Ovary (tissue), 3 donors: ENCODE measurements at regions not wholly inside any gene's neighbourhood (a gene's known extent, or its start where the extent isn't known, plus 50 kb on each side); places are given as distances from the start of the nearest gene placed in this dataset.
"Not testable (repeated sequence)": the region's sequence is repeated elsewhere in the genome, so short reads cannot be mapped to it uniquely, and the experiment has no call there.

Source experiments
- POLR2A ChIP-seq: fragments of 450-650 bp; IDR thresholded peaks from one replicate; pipeline ENCODE4 v1.6.1; 2017; ENCODE audit warnings: antibody characterized with exemption, mild to moderate bottlenecking, moderate library complexity
- TF ChIP-seq, protein P1 (sequence below), 3 donors: fragments of 450-650 bp in 2 of 3; fragments of 200-600 bp in 1 of 3; IDR thresholded peaks; one replicate each; pipeline versions ENCODE4 v1.5.1 to v1.8.0; 2016 to 2022; ENCODE audit warnings: antibody characterized with exemption in 3 of 3, mild to moderate bottlenecking in 1 of 3
- donor health status: DM: no; HTN: no; CAD: no.

DNA sequence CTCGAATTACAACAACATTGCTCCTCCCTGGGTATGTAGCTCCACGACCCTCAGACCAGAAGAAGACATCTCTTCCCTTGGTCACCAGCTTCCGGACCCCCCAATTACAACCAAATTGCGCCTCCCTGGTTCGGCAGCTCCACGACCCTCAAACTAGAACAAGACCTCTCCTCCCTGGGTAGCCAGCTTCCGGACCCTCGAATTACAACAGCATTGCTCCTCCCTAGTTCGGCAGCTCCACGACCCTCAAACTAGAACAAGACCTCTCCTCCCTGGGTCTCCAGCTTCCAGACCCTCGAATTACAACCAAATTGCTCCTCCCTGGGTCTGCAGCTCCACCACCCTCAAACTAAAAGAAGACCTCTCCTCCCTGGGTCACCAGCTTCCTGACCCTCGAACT is 322.7 kb downstream of the PREX1 start:
- TF ChIP-seq, protein P1, sequence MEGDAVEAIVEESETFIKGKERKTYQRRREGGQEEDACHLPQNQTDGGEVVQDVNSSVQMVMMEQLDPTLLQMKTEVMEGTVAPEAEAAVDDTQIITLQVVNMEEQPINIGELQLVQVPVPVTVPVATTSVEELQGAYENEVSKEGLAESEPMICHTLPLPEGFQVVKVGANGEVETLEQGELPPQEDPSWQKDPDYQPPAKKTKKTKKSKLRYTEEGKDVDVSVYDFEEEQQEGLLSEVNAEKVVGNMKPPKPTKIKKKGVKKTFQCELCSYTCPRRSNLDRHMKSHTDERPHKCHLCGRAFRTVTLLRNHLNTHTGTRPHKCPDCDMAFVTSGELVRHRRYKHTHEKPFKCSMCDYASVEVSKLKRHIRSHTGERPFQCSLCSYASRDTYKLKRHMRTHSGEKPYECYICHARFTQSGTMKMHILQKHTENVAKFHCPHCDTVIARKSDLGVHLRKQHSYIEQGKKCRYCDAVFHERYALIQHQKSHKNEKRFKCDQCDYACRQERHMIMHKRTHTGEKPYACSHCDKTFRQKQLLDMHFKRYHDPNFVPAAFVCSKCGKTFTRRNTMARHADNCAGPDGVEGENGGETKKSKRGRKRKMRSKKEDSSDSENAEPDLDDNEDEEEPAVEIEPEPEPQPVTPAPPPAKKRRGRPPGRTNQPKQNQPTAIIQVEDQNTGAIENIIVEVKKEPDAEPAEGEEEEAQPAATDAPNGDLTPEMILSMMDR (IDR thresholded peaks at IDR 0.05) = not testable (repeated sequence)
- not testable (repeated sequence) for TF ChIP-seq POLR2A
